MM.1S (cell line): ENCODE measurements at regions not wholly inside any gene's neighbourhood (a gene's known extent, or its start where the extent isn't known, plus 50 kb on each side); places are given as distances from the start of the nearest gene placed in this dataset.

Experiments used
- DNase-seq: peaks from one replicate; pipeline ENCODE4 v3.0.0-alpha.2; 2015
- H2AFZ ChIP-seq: fragments of 300-600 bp; sonication (generic); 2 replicates; pipeline ENCODE4 v1.6.0; 2016; ENCODE audit warnings: antibody characterized with exemption, low read length
- H3F3A ChIP-seq: fragments of 300-600 bp; sonication (generic); 2 replicates; pipeline ENCODE4 v1.6.1; 2016; ENCODE audit warnings: mild to moderate bottlenecking, antibody characterized with exemption, low read length, moderate library complexity, mixed read lengths; ENCODE audit not compliant: insufficient read depth
- H3K27ac ChIP-seq: fragments of 300-600 bp; sonication (generic); 2 replicates; pipeline ENCODE4 v1.5.1; 2016; ENCODE audit warnings: mild to moderate bottlenecking, low read length
- H3K27me3 ChIP-seq: fragments of 300-600 bp; sonication (generic); replicated peaks from 2 replicates; pipeline ENCODE4 v1.6.0; 2016; ENCODE audit warnings: low read length; ENCODE audit not compliant: insufficient read depth
- H3K36me3 ChIP-seq: fragments of 300-600 bp; sonication (generic); replicated peaks from 2 replicates; pipeline ENCODE4 v1.6.1; 2016; ENCODE audit warnings: mild to moderate bottlenecking, low read length, mixed read lengths; ENCODE audit not compliant: insufficient read depth
- H3K4me1 ChIP-seq: fragments of 300-600 bp; sonication (generic); 2 replicates; pipeline ENCODE4 v1.6.1; 2016; ENCODE audit warnings: low read length, mixed read lengths
- H3K4me2 ChIP-seq: fragments of 300-600 bp; sonication (generic); 2 replicates; pipeline ENCODE4 v1.6.0; 2016; ENCODE audit warnings: low read depth, low read length
- H3K4me3 ChIP-seq: fragments of 300-600 bp; sonication (generic); 2 replicates; pipeline ENCODE4 v1.5.1; 2016; ENCODE audit warnings: low read length, mixed read lengths
- H3K79me2 ChIP-seq: fragments of 300-600 bp; sonication (generic); 2 replicates; pipeline ENCODE4 v1.6.1; 2016; ENCODE audit warnings: mixed run types, low read length, mixed read lengths
- H3K9ac ChIP-seq: fragments of 300-600 bp; sonication (generic); 2 replicates; pipeline ENCODE4 v1.6.1; 2016; ENCODE audit warnings: low read length, mixed read lengths
- H3K9me2 ChIP-seq: fragments of 300-600 bp; sonication (generic); replicated peaks from 2 replicates; pipeline ENCODE4 v1.6.1; 2016; ENCODE audit warnings: mild to moderate bottlenecking, low read length, mixed read lengths; ENCODE audit not compliant: insufficient read depth
- H3K9me3 ChIP-seq: fragments of 300-600 bp; sonication (generic); replicated peaks from 2 replicates; pipeline ENCODE4 v1.6.1; 2016; ENCODE audit warnings: mild to moderate bottlenecking, low read length, mixed read lengths; ENCODE audit not compliant: insufficient read depth
- H4K20me1 ChIP-seq: fragments of 300-600 bp; sonication (generic); 2 replicates; pipeline ENCODE4 v1.6.1; 2016; ENCODE audit warnings: mild to moderate bottlenecking, low read length, moderate library complexity, mixed read lengths; ENCODE audit not compliant: insufficient read depth
- EZH2 ChIP-seq: fragments of 300-600 bp; sonication (generic); optimal IDR thresholded peaks from 2 replicates; pipeline ENCODE3; 2017; ENCODE audit warnings: low read depth, mild to moderate bottlenecking, antibody characterized with exemption, low read length, mixed read lengths
- EZH2phosphoT487 ChIP-seq: fragments of 300-600 bp; sonication (generic); IDR thresholded peaks from 2 replicates; pipeline ENCODE4 v1.6.1; 2018; ENCODE audit warnings: antibody characterized with exemption, low read length
- TF ChIP-seq, protein P1 (sequence below): fragments of 300-600 bp; sonication (generic); IDR thresholded peaks from 2 replicates; pipeline ENCODE4 v1.5.1; 2016; ENCODE audit warnings: antibody characterized with exemption, low read length, mixed read lengths

DNA sequence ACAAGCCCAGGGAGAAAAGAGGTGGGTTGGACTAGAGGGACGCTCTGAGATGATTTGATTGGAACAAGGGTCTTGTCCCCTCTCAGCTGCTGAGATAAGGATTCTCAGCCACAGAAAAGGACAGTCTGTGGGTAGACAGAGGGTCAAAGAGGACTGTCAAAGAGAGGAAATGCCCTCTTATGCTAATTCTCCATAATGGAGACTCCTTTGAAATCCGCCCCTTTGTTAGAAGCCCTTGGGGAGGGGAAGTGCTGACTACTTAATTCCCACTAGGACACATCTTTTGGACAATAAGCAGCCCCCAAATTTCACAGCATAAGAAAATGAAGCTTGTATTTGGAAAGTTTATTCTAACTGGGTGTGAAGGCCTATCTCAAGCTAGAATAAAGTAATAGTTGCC lies 176.6 kb downstream of the KTN1 start:
- no peaks in the 10 kb centered on the region for H4K20me1 ChIP-seq
- no peak overlapping the region for H3K27ac ChIP-seq
- TF ChIP-seq EZH2 (no peak), EZH2phosphoT487 (no peak)
- TF ChIP-seq, protein P1, sequence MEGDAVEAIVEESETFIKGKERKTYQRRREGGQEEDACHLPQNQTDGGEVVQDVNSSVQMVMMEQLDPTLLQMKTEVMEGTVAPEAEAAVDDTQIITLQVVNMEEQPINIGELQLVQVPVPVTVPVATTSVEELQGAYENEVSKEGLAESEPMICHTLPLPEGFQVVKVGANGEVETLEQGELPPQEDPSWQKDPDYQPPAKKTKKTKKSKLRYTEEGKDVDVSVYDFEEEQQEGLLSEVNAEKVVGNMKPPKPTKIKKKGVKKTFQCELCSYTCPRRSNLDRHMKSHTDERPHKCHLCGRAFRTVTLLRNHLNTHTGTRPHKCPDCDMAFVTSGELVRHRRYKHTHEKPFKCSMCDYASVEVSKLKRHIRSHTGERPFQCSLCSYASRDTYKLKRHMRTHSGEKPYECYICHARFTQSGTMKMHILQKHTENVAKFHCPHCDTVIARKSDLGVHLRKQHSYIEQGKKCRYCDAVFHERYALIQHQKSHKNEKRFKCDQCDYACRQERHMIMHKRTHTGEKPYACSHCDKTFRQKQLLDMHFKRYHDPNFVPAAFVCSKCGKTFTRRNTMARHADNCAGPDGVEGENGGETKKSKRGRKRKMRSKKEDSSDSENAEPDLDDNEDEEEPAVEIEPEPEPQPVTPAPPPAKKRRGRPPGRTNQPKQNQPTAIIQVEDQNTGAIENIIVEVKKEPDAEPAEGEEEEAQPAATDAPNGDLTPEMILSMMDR, result no peak
- no peak overlapping the region for H2AFZ ChIP-seq
- H3F3A ChIP-seq, result no peaks in the 10 kb centered on the region
- no peaks in the 10 kb centered on the region for H3K36me3 ChIP-seq
- H3K79me2 ChIP-seq, result no peaks in the 10 kb centered on the region
- no peak overlapping the region for H3K4me3 ChIP-seq
- no peak overlapping the region for H3K4me2 ChIP-seq
- DNase-seq, result no peak
- no peaks in the 10 kb centered on the region for H3K9me2 ChIP-seq
- H3K4me1 ChIP-seq, result no peaks in the 10 kb centered on the region
- H3K9me3 ChIP-seq, result no peaks in the 10 kb centered on the region
- H3K27me3 ChIP-seq, result no peaks in the 10 kb centered on the region
- no peak overlapping the region for H3K9ac ChIP-seq

DNA sequence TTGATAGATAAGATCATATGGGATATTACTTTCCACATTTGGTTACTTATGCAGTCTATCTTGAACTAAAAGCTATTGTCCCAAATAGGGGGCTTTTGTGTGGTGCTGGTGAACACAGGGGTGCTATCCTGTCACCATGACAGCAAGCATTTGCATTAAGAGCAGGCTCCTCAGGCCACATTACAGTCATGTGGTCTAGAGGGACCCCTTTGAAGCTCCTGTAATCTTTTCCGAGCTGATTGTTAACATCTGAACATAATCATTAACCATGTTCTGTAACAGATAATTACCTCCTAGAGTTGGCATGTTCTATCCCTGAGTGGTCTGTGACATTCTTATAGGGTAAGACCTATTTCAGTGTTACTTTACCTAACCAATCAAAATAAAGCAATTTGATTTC lies 178.8 kb downstream of the KTN1 start:
- Histone ChIP-seq H3K9me3 (no peaks in the 10 kb centered on the region), H4K20me1 (no peaks in the 10 kb centered on the region), H3K9ac (no peak overlapping the region), H3K9me2 (no peaks in the 10 kb centered on the region), H3K36me3 (no peaks in the 10 kb centered on the region), H3K79me2 (no peaks in the 10 kb centered on the region), H3K4me2 (no peak overlapping the region), H3K27ac (no peak overlapping the region), H3K4me1 (no peaks in the 10 kb centered on the region), H2AFZ (no peak overlapping the region), H3F3A (no peaks in the 10 kb centered on the region), H3K27me3 (no peaks in the 10 kb centered on the region), H3K4me3 (no peak overlapping the region)
- TF ChIP-seq, protein P1, result no peak
- TF ChIP-seq EZH2, result no peak
- DNase-seq, result no peak

DNA sequence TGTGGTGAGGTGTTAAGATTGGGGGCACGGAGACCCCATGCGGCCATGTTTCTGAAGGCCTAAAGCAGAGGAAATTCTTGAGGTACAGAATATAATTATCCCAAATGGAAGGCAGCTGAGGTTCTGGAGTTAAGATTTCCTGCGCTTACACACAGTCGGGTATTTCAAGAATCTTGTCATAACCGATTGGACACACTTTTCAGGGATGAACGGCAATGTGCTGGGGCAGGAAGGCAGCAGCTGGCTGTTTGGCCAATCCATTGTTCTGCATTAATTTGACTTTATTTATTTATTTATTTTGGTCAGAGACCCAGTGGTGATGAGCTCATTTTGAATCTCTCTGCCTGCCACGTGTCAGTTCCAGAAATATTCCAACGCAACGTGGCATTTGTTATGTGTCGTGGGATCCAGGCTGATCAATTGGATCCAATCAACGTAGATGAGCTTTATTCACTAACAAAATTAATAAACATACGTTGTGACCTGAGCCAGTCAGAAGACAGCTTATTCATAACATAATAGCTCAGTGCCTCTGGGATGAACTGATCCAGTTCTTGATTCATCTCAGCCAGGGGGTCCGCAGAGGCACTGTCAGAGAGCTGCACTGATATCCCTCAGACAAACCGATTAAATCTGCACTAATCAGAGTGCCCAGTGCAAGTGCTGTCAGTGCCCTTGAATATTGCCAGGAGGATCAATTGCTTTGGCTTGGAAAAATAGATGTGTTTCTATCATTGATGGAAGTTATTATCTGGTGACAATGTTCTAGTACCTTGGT lies 181.0 kb downstream of the KTN1 start:
- TF ChIP-seq, protein P1, result no peak
- TF ChIP-seq EZH2phosphoT487, result no peak
- TF ChIP-seq EZH2, result no peak
- Histone ChIP-seq H4K20me1 (no peaks in the 10 kb centered on the region), H3K4me3 (no peak overlapping the region), H3K79me2 (no peaks in the 10 kb centered on the region), H3K27me3 (no peaks in the 10 kb centered on the region), H3K36me3 (no peaks in the 10 kb centered on the region), H3K9ac (no peak overlapping the region), H3F3A (no peaks in the 10 kb centered on the region), H3K9me3 (no peaks in the 10 kb centered on the region), H2AFZ (no peak overlapping the region), H3K9me2 (no peaks in the 10 kb centered on the region), H3K4me1 (no peaks in the 10 kb centered on the region), H3K4me2 (no peak overlapping the region), H3K27ac (no peak overlapping the region)
- no peak for DNase-seq
